T-helper 2 cell treated with Interferon-gamma antibody and Interleukin-4, amounts not matched to agents 5 μg/mL and 100 μg/mL, for 36 hours (primary cell): ENCODE measurements at regions not wholly inside any gene's neighbourhood (a gene's known extent, or its start where the extent isn't known, plus 50 kb on each side); places are given as distances from the start of the nearest gene placed in this dataset.
"Not testable (repeated sequence)": the region's sequence is repeated elsewhere in the genome, so short reads cannot be mapped to it uniquely, and the experiment has no call there.

Source experiments
- DNase-seq: peaks from one replicate; pipeline ENCODE4 v3.0.0; 2021; ENCODE audit warnings: low spot score
- H3K27ac Mint-ChIP-seq: one replicate; pipeline ENCODE4 v1.8.0; 2021; ENCODE audit warnings: mild to moderate bottlenecking, mixed read lengths
- H3K27me3 Mint-ChIP-seq: one replicate; pipeline ENCODE4 v1.8.0; 2021; ENCODE audit warnings: low read depth, mixed read lengths
- H3K36me3 Mint-ChIP-seq: one replicate; pipeline ENCODE4 v1.8.0; 2021; ENCODE audit warnings: low read depth, mixed read lengths
- H3K4me1 Mint-ChIP-seq: one replicate; pipeline ENCODE4 v1.8.0; 2021; ENCODE audit warnings: low read depth, mixed read lengths
- H3K4me3 Mint-ChIP-seq: one replicate; pipeline ENCODE4 v1.8.0; 2022; ENCODE audit warnings: mild to moderate bottlenecking, moderate library complexity, mixed read lengths
- H3K9me3 Mint-ChIP-seq: one replicate; pipeline ENCODE4 v1.8.0; 2021; ENCODE audit warnings: mixed read lengths

GRCh38 chrX:124181515-124181914 is 150.9 kb upstream of the TEX13D start:
- H3K36me3 Mint-ChIP-seq, H3K4me1 Mint-ChIP-seq, DNase-seq, H3K27ac Mint-ChIP-seq, H3K4me3 Mint-ChIP-seq, H3K27me3 Mint-ChIP-seq, H3K9me3 Mint-ChIP-seq: not testable (repeated sequence)

- H3K4me3 Mint-ChIP-seq: no peak overlapping the region
- no peak for DNase-seq
- H3K36me3 Mint-ChIP-seq: no peaks in the 10 kb centered on the region
Observed at GRCh38 chrX:124190440-124190839, 142.0 kb upstream of the TEX13D start.

DNA sequence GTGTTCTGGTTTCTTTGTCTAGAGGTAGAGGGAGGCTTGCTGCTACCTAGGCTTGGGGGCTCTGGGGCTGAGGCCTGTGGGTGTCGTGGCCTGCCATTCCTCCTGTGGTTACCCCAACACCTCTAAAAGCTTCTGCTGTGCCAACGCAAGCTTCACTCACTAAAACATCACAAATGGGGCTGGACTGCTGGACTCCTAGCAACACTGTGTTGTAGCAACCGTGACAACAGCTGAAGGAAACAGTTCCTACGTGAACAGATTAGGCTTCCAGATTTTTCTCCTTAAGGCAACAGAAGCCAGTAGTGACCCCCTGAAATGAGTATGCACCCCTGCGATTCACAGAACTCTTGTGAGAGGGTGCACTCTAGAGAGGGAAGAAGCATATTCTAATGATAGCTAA is 138.3 kb upstream of the TEX13D start:
- H3K27me3 Mint-ChIP-seq: no peaks in the 10 kb centered on the region

More at GRCh38 chrX:124190440-124190839, 142.0 kb upstream of the TEX13D start:
- Mint-ChIP-seq H3K27me3 (no peaks in the 10 kb centered on the region), H3K4me1 (no peaks in the 10 kb centered on the region), H3K9me3 (no peaks in the 10 kb centered on the region), H3K27ac (no peak overlapping the region)

GRCh38 chrX:124194901-124195300 is 137.6 kb upstream of the TEX13D start:
- H3K4me1 Mint-ChIP-seq: no peaks in the 10 kb centered on the region
- no peaks in the 10 kb centered on the region for H3K36me3 Mint-ChIP-seq
- H3K4me3 Mint-ChIP-seq: no peak overlapping the region
- no peak for DNase-seq
- H3K27ac Mint-ChIP-seq: no peak overlapping the region
- H3K27me3 Mint-ChIP-seq: no peaks in the 10 kb centered on the region
- no peaks in the 10 kb centered on the region for H3K9me3 Mint-ChIP-seq

More for the DNA sequence above, 138.3 kb upstream of the TEX13D start:
- Mint-ChIP-seq H3K36me3 (no peaks in the 10 kb centered on the region), H3K9me3 (no peaks in the 10 kb centered on the region), H3K27ac (no peak overlapping the region), H3K4me1 (no peaks in the 10 kb centered on the region), H3K4me3 (no peak overlapping the region)
- DNase-seq: no peak

DNA sequence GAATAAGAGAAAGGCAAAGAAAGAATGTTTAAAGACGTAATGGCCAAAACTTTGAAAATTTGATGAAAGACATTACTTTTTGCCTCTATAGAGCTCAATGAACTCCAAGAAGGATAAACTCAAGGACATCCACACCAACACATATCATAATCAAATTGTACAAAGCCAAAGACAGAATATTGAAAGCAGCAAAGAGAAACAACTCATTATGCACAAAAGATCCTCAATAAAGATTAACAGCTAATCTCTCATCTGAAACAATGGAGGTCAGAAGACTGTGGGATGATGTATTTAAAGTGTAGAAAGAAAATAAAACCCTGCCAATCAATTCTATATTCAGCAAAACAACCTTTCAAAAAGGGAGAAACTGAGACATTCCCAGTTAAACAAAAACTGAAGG is 129.1 kb upstream of the TEX13D start:
- Mint-ChIP-seq H3K27me3 (peaks cover 7% of the 10 kb centered on the region), H3K4me3 (no peak overlapping the region), H3K36me3 (peaks cover 2% of the 10 kb centered on the region), H3K4me1 (no peaks in the 10 kb centered on the region), H3K27ac (no peak overlapping the region), H3K9me3 (peaks cover 9% of the 10 kb centered on the region)
- DNase-seq: no peak

DNA sequence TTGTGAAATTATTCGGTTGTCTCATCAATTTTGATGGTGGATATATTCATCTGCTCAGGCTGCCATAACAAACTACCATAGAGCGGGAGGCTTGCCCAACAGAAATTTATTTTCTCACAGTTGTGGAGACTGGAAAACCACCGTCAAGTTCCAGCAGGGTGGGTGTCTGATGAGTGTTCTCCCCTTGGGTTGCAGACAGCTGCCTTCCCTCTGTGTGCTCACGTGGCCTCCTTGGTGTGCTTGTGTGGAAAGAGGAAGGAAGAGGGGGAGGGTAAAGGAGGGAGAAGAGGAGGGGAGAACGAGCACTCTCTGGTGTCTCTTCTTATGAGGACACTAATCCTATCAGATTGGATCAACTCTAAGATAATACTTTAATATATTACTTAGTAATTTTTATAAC is 123.8 kb upstream of the TEX13D start:
- Mint-ChIP-seq H3K4me1 (peaks cover 22% of the 10 kb centered on the region), H3K36me3 (no peaks in the 10 kb centered on the region), H3K9me3 (peaks cover 3% of the 10 kb centered on the region), H3K27me3 (peaks cover 10% of the 10 kb centered on the region), H3K4me3 (no peak overlapping the region), H3K27ac (no peak overlapping the region)
- no peak for DNase-seq

DNA sequence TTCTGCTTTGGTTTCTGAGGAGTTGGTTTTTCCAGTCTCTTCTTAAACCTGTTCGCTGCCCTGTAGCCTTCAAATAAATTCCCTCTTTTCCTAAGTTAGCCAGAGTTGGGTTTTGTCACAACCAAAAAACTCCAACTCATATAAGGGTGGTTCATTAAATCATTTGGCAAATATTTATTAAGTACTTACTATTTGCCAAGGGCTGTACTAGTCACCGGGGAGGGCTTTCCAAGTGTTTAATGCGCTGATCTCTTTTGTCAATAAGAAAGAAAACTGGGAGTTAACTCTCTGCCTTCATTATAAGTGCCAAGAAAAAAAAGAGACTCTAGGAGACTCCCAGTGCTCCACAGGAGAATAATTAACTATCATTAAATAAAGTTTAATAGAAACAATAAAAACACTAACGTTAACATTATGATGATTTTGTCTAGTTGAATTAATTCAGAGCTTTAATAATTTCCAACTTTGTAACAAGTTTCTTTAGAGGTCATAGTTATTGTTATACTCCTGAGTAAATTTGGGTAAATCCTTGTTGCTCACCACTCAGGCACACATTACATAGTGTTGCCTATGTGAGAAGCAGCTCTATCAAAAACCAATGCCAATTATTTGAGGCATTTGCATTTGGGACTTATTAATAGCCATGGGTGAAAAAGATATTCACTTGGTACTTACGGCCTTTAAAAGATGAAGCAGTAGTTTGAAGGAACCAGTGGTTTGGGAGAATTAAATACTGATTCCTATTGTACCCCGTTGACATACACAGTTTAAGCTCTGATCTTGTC is 122.5 kb upstream of the TEX13D start:
- no peak for DNase-seq
- no peaks in the 10 kb centered on the region for H3K36me3 Mint-ChIP-seq
- peaks cover 30% of the 10 kb centered on the region for H3K4me1 Mint-ChIP-seq
- H3K27me3 Mint-ChIP-seq: peaks cover 10% of the 10 kb centered on the region
- no peak overlapping the region for H3K27ac Mint-ChIP-seq
- no peak overlapping the region for H3K4me3 Mint-ChIP-seq
- no peaks in the 10 kb centered on the region for H3K9me3 Mint-ChIP-seq

DNA sequence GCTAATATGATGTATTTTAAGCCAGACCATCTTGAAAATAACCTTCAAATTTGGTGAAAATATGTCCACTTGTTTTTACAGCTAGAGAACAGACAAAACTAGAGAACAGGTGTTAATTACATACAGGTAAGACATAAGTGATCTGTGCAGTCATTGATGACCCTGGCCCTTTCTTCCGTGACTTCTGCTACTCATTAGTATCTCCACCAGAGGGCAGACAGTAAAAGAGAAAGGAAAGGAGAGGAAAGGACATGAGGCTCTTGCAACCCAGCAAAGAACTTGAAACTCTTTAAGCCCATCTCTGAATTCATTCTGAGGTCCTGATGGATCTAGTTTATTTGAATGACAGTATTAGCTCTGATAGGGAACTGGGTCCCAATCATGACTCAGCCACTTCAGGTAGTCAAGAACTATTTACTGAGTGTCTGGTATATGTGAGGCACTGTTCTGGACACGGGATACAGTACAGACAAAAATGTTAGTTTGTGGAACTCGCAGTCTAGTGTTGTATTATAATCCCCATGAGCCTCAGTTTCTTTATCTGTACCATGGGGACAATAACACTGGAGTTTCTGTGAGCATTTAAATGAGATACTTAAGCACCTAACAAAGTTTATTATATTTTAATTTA is 121.0 kb upstream of the TEX13D start:
- Mint-ChIP-seq H3K27me3 (peaks cover 10% of the 10 kb centered on the region), H3K4me1 (peaks cover 44% of the 10 kb centered on the region), H3K27ac (no peak overlapping the region), H3K9me3 (no peaks in the 10 kb centered on the region), H3K4me3 (no peak overlapping the region), H3K36me3 (no peaks in the 10 kb centered on the region)
- DNase-seq: peak; percentile 16

GRCh38 chrX:124212622-124213021 is 119.8 kb upstream of the TEX13D start:
- Mint-ChIP-seq H3K9me3 (no peaks in the 10 kb centered on the region), H3K4me3 (peak overlapping the region; percentile 35), H3K36me3 (no peaks in the 10 kb centered on the region), H3K27me3 (peaks cover 5% of the 10 kb centered on the region), H3K27ac (peak overlapping the region; percentile 81), H3K4me1 (peaks cover 55% of the 10 kb centered on the region)
- peak; percentile 45 for DNase-seq

DNA sequence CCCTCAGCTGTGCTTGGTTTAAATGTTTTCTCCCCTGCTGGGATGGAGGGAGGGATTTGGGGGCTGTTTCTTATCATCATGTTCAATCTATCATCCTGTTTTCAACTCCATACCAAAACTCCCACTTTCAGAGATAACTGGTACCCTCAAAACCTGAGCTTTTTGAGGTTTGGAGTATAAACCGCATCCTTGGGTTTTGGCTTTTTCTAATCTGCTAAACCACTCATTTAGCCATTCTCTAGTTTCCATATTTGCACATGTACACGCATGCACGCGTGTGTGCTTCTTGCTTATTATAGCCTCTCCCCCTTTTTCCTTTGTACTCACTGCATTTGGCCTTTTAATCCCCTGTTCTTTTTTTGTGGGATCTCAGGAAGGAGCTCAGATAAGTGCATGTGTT is 116.7 kb upstream of the TEX13D start:
- H3K4me1 Mint-ChIP-seq: peaks cover 73% of the 10 kb centered on the region
- DNase-seq: no peak
- no peaks in the 10 kb centered on the region for H3K27me3 Mint-ChIP-seq
- H3K27ac Mint-ChIP-seq: peak overlapping the region; percentile 63
- H3K9me3 Mint-ChIP-seq: no peaks in the 10 kb centered on the region
- peak overlapping the region; percentile 81 for H3K4me3 Mint-ChIP-seq
- H3K36me3 Mint-ChIP-seq: no peaks in the 10 kb centered on the region

GRCh38 chrX:124216396-124217115 is 115.9 kb upstream of the TEX13D start:
- Mint-ChIP-seq H3K27ac (peak overlapping the region; percentile 94), H3K36me3 (no peaks in the 10 kb centered on the region), H3K4me1 (peaks cover 69% of the 10 kb centered on the region), H3K9me3 (no peaks in the 10 kb centered on the region), H3K4me3 (peak overlapping the region; percentile 81), H3K27me3 (no peaks in the 10 kb centered on the region)
- no peak for DNase-seq

- Mint-ChIP-seq H3K9me3 (no peaks in the 10 kb centered on the region), H3K27ac (peak overlapping the region; percentile 94), H3K27me3 (no peaks in the 10 kb centered on the region), H3K4me3 (peak overlapping the region; percentile 81), H3K36me3 (no peaks in the 10 kb centered on the region), H3K4me1 (peaks cover 70% of the 10 kb centered on the region)
- peak; percentile 74 for DNase-seq
Observed at GRCh38 chrX:124217304-124218251, 114.9 kb upstream of the TEX13D start.

GRCh38 chrX:124223524-124223923 is 108.9 kb upstream of the TEX13D start:
- Mint-ChIP-seq H3K4me3 (peak overlapping the region; percentile 2), H3K4me1 (peaks cover 34% of the 10 kb centered on the region), H3K36me3 (no peaks in the 10 kb centered on the region), H3K9me3 (no peaks in the 10 kb centered on the region), H3K27ac (peak overlapping the region; percentile 27), H3K27me3 (no peaks in the 10 kb centered on the region)
- no peak for DNase-seq
